ENCODE measurements at regions not wholly inside any gene's neighbourhood (a gene's known extent, or its start where the extent isn't known, plus 50 kb on each side); places are given as distances from the start of the nearest gene placed in this dataset.
"Not testable (repeated sequence)": the region's sequence is repeated elsewhere in the genome, so short reads cannot be mapped to it uniquely, and the experiment has no call there.

DNA sequence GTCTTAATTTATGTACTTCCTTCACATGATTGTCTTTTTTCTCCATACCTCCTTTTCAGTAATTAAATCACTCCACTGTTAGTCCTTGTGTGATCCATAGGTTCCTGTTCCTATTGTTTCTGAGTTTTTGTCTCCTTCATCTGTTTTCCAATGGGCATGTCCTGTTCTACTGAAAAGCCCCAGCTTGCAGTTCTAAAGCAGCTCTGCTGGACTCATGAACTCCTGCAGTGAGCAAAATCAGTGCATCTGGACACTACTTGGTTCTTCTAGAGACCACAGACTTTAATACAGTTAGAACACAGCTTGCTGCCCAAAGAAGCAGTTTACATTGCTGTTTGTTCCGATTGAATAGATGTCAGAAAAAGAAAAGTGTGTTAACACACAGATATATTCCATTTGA lies 593.3 kb upstream of the HS3ST5 start:
- Histone ChIP-seq H3K36me3 (no peaks in the 10 kb centered on the region), H3K27me3 (no peaks in the 10 kb centered on the region), H3K4me1 (no peaks in the 10 kb centered on the region), H3K4me3 (no peak overlapping the region), H3K9me3 (peaks cover 0 to 3% (median 1%) of the 10 kb centered on the region in 4 donors), H3K27ac (no peak overlapping the region)
- intact Hi-C loops (cut with DNase I), result no loop called here
- TF ChIP-seq, protein P1, sequence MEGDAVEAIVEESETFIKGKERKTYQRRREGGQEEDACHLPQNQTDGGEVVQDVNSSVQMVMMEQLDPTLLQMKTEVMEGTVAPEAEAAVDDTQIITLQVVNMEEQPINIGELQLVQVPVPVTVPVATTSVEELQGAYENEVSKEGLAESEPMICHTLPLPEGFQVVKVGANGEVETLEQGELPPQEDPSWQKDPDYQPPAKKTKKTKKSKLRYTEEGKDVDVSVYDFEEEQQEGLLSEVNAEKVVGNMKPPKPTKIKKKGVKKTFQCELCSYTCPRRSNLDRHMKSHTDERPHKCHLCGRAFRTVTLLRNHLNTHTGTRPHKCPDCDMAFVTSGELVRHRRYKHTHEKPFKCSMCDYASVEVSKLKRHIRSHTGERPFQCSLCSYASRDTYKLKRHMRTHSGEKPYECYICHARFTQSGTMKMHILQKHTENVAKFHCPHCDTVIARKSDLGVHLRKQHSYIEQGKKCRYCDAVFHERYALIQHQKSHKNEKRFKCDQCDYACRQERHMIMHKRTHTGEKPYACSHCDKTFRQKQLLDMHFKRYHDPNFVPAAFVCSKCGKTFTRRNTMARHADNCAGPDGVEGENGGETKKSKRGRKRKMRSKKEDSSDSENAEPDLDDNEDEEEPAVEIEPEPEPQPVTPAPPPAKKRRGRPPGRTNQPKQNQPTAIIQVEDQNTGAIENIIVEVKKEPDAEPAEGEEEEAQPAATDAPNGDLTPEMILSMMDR (IDR thresholded peaks at IDR 0.05), result no peak
- TF ChIP-seq EP300 (IDR thresholded peaks at IDR 0.05), result no peak
- TF ChIP-seq POLR2A (IDR thresholded peaks at IDR 0.05), result no peak
- TF ChIP-seq POLR2AphosphoS5 (IDR thresholded peaks at IDR 0.05), result no peak
- WGBS, 2 donors, result 84 to 89% methylated on average over 1 of the region's 1 CpG
- DNase-seq, result no peak

DNA sequence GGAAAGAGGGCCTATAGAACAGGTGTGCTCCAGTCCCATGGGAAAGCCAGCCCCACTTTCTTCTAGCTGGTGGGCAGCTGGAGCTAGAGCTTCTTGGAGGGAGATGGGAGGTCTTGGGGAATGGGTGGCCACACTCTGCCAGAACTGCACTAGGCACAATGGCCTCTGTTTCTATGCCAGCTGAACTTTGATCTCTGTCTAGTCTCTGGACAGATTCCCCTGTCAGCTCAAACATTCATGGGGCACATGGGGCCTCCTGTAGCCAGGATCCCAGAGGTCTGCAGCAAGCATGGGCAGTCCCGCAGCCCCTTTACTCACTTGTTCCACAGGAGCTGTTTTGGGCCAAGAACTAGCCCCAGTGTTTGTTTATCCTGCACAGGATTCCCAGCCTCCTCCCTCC lies 591.3 kb upstream of the HS3ST5 start:
- Histone ChIP-seq H3K36me3 (no peaks in the 10 kb centered on the region), H3K9me3 (peaks cover 0 to 3% (median 1%) of the 10 kb centered on the region in 4 donors), H3K4me1 (no peaks in the 10 kb centered on the region), H3K4me3 (no peak overlapping the region), H3K27ac (no peak overlapping the region), H3K27me3 (no peaks in the 10 kb centered on the region)
- intact Hi-C loops (cut with DNase I), result no loop called here
- DNase-seq, result no peak
- TF ChIP-seq POLR2AphosphoS5 (IDR thresholded peaks at IDR 0.05) (no peak), POLR2A (IDR thresholded peaks at IDR 0.05) (no peak), EP300 (IDR thresholded peaks at IDR 0.05) (no peak)
- TF ChIP-seq, protein P1 (IDR thresholded peaks at IDR 0.05), result no peak
- 91 to 94% methylated on average over 1 of the region's 1 CpG for WGBS, 2 donors

DNA sequence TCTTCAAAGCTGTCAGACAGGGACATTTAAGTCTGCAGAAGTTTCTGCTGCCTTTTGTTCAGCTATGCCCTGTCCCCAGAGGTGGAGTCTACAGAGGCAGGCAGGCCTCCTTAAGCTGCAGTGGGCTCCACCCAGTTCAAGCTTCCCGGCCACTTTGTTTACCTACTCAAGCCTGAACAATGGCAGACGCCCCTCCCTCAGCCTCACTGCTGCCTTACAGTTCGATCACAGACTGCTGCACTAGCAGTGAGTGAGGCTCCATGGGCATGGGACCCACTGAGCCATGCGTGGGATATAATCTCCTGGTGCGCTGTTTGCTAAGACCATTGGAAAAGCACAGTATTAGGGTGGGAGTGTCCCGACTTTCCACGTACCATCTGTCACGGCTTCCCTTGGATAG lies 585.9 kb upstream of the HS3ST5 start:
- H3K4me3 ChIP-seq; H3K4me1 ChIP-seq; DNase-seq; H3K36me3 ChIP-seq; H3K9me3 ChIP-seq; H3K27ac ChIP-seq; H3K27me3 ChIP-seq; intact Hi-C loops (cut with DNase I): not testable (repeated sequence)
- 77 to 87% methylated on average over 8 of the region's 8 CpGs for WGBS, 2 donors

DNA sequence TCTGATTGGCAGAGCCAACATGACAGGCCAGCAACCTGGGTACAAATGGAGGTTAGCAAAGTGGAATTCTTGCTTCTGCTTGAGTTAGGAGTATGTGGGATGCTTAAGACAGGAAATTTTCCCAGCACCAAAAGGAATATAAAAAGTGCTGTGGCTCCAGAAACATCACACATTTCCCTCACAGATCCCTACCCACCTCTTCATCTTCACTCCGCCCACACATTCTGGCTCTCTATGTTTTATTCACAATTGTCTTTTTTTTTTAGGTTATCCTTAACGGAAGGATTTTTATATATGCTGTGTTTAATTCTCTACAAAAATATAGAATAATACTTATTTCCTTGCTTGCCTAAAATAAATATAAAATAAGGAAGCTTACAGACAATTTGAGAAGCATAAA lies 563.3 kb upstream of the HS3ST5 start:
- TF ChIP-seq POLR2A (IDR thresholded peaks at IDR 0.05) (no peak), EP300 (IDR thresholded peaks at IDR 0.05) (no peak), POLR2AphosphoS5 (IDR thresholded peaks at IDR 0.05) (no peak)
- TF ChIP-seq, protein P1 (IDR thresholded peaks at IDR 0.05), result no peak
- Histone ChIP-seq H3K36me3 (no peaks in the 10 kb centered on the region), H3K27me3 (no peaks in the 10 kb centered on the region), H3K9me3 (no peaks in the 10 kb centered on the region), H3K4me1 (no peaks in the 10 kb centered on the region), H3K27ac (no peak overlapping the region), H3K4me3 (no peak overlapping the region)
- WGBS, 2 donors, result 88 to 93% methylated on average over 2 of the region's 2 CpGs
- intact Hi-C loops (cut with DNase I), result no loop called here
- DNase-seq, result no peak

DNA sequence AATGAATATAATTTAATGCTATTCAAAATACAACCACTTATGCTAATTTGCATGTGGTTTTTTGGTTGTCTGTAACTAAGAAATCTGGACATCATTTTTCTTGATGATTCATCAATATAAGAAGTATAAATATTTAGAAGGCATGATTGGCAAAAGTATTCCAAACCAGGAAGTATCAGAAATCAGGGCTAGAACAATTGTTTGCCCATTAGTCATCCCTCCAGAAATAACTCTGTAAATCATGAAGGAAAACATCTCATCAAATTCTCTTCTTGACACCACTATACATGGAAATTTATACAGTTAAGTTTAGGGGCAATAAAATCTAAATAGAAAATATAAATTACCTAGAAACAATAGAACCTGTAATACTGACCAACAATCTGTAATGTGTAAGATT lies 554.7 kb upstream of the HS3ST5 start:
- Histone ChIP-seq H3K36me3 (no peaks in the 10 kb centered on the region), H3K27me3 (peaks cover 0 to 2% (median 0%) of the 10 kb centered on the region in 3 donors), H3K4me3 (no peak overlapping the region), H3K4me1 (no peaks in the 10 kb centered on the region), H3K27ac (no peak overlapping the region), H3K9me3 (peaks cover 0 to 6% (median 2%) of the 10 kb centered on the region in 4 donors)
- DNase-seq, result no peak
- intact Hi-C loops (cut with DNase I), result no loop called here
- TF ChIP-seq POLR2A (IDR thresholded peaks at IDR 0.05), result no peak
- TF ChIP-seq EP300 (IDR thresholded peaks at IDR 0.05), result no peak
- TF ChIP-seq, protein P1 (IDR thresholded peaks at IDR 0.05), result no peak
- no peak for TF ChIP-seq POLR2AphosphoS5 (IDR thresholded peaks at IDR 0.05)
